Suppressor macrophage treated with lipopolysaccharide for 1 hour (primary cell): ENCODE measurements at regions not wholly inside any gene's neighbourhood (a gene's known extent, or its start where the extent isn't known, plus 50 kb on each side); places are given as distances from the start of the nearest gene placed in this dataset.

Experiments used
- DNase-seq, 3 donors: peaks; one replicate each; pipeline ENCODE4 v3.0.0-alpha.2; 2020 to 2022

DNA sequence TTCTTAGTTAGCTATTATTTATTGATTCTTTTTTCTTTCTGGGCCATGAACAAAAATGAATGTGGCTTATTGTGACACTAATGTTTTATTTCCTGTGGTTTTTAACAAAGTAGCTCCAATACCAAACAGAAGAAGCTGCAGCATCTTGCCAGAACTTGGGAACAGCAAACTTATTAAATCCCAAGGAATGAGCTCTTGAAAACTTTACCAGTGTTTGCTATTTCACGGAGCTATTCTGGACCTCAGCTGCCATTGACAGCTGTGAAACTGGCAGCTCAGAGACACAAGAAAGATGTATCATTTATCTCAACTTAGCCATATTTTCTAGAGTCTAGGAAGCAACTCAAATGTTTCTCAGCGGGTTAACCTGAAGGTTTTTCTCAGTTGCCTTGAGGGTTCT lies 91.0 kb upstream of the NEUROD1 start:
- DNase-seq = no peak

DNA sequence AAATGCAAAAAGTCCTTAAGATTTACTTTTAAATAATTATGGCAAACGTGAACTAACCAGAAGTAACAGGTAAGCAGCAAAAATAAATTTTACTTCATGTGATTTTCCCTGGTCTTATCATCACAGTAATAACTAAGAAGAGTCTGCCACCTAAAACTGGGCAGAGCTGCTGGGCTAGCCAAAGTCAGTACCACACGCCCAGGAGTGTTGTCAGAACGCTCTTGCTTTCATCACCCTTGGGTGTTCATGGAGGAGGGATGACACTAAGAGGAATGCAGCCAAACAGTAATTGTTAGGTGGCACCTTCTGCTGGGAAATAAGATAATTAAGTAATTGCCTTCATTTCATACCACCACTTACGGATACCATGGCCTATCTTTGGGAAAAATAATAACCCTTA lies 92.0 kb upstream of the NEUROD1 start:
- DNase-seq = no peak

DNA sequence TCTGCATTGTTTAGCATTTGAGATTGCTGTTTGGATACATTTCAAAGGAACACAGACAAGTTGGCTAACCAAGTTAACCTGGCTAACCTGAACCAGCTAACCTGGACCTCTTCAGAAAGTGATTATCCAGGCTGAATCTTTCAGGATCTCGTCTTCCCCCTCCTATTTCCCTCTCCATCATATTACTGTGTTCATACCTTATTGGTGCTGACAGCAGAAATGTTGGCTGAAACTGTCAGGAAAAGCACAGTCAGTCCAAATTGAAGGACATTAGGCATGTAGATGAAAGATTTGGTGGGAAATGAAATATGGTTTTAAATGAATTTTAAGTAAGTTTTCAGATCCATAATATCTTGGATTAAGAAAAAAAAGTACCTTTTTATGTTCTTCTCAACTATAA lies 92.5 kb upstream of the NEUROD1 start:
- DNase-seq = no peak

DNA sequence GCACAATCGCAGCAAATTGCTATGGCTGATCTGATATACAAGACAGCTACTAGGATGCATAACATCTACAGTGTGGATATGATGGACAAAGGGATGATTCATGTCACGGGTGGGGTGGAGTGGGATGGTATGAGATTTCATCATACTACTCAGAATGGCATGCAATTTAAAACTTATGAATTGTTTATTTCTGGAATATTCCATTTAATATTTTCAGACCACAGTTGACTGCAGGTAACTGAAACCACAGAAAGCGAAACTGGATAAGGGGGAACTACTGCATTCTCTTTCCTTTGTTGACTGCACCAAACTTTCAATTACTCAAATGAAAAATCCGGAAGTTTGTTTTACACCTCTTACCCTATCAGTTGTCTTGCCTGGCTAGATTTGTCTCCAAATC lies 94.4 kb upstream of the NEUROD1 start:
- peak; percentile 52 to 63 (median 58) for DNase-seq

DNA sequence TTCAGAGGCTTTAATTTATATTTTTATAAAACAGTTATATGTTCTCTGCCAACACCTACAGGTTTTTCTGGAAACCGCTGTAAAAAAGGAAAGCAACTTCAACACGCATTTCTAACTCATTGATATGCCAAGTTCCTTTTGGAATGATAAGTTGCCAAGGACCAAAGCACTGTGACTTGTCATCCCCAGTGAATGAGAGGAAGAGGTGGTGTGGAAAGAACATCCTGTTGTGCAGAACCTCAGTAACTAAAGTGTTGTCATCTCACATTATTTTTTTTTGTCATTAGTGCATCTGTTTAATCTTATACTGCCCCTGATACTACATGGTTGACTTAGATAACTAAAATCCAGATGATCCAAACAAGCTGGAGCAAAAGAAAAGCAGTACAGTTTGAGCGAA lies 96.0 kb upstream of the NEUROD1 start:
- DNase-seq = no peak

DNA sequence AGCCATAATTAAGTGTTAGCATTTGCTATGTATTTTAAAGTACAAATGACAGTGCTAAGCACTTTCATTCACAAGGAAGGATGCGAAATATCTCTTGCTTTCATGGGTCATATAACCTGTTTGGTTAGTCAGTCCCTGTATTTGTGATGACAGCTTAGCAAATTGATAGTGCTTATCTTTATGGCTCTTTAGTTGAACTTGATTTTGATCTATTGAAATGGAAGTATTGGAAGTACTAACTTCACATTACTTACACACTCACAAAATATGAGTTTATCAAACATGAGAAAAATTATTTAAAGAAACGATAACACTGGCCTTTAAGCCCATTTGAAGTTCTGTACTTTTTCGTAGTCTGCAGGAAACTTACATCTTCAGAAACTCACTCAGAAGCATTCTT lies 97.4 kb upstream of the NEUROD1 start:
- DNase-seq = no peak

DNA sequence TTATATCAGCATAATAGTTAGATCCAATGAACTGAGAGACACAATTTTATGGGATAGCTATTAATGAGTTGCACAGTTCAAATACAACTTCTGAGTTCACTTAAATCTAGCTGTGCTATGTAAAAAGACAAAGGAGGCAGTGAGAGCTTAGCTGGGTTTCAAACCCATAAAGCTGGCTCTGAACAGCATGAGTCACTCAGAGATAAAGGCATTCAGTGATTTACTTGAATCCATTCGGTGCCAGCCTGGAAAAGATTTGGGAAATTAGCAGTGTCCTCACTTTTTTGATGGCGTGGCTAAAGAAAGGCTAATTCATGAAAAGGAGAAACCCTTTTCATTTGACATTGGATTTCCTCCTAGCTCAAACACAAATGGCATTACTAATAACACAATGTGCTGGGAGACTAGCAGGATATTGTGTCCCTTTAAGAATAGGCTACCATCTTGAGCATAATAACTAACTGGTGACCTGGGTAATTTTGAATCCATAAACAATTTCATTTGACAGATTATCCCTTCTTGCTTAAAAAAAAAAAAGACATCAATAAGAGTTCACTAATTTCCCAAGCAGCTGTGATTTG lies 98.4 kb upstream of the NEUROD1 start:
- DNase-seq = no peak

DNA sequence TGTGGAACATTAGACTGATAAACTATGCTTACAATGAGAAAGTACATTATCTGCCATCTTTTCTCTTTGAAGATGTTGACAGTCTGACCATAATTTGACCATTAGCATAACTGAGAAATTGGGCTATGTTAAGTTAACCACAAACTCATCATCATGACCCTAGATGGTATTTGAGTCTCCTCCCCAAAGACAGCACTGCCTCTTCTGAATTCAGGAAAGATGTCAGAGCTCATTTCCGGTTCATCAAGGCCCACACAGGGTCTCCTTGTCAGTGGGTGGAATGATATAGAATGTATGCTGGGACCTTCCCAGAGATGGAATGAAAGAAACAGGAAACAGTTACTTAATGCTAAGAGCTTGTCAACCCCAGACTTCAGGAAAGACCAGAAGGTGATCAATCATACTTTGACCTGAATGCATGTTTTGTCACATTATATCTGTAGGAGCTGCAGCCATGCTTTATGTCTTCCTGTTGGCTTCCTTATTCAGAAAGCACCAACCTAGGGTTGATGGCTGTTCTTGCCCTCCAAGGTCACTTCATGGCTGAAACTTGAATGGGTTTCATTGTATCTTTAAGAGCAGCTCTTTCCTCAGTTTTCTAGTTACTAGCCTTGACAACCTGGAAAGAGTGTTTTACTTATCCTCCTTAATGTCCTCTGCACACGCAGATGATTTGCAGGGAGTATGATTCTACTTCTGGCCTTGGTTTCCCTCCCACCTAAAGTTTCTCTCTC lies 99.1 kb upstream of the NEUROD1 start:
- DNase-seq = no peak

DNA sequence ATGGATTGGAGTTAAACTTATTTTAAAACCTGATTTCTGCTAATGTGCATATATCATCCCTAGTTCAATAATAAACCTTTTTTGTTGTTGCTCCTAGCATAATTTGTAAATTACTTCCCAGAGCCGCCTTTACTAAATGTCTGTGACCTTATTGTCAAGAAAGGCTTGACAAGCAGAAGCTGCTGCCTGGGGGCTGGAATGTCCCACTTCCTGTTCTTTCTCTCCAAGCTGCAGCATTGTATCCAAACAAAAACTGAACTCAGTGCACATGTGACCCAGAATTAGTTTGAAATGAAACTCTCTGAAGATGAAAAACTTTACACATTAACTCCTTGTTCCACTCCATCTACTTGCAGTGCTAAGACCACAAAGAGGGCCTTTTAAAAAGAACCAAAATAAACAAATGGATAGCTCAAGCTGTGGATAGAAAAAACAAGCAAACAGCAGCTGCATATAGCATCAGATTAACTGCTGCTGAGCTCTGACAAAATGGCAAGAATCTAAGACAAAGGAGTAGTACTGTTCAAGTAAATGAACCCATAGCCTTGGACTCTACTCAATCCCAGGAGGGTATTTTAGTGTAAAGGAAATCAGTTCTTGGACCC lies 99.8 kb upstream of the NEUROD1 start:
- peak; percentile 64 to 69 (median 65) for DNase-seq

DNA sequence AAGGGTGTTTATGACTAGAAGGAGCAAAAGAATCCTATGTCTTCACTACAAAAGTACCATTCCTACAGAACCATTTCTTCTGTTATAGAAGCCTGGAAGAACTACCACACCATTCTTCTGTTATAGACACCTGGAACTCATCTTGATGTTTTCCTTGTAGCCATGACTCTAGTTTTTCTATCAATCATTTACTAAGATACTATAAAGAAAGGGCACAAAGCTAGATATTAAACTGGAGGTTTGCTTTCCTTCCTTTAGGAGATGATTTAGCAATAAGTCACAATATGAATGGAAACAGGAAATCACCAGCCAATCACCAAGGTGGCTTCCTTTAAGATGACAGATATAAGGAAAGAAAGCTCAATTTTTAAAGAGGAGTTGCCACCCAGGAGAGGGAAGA lies 100.3 kb upstream of the NEUROD1 start:
- DNase-seq = peak in 1 of 3 donors; percentile 3

DNA sequence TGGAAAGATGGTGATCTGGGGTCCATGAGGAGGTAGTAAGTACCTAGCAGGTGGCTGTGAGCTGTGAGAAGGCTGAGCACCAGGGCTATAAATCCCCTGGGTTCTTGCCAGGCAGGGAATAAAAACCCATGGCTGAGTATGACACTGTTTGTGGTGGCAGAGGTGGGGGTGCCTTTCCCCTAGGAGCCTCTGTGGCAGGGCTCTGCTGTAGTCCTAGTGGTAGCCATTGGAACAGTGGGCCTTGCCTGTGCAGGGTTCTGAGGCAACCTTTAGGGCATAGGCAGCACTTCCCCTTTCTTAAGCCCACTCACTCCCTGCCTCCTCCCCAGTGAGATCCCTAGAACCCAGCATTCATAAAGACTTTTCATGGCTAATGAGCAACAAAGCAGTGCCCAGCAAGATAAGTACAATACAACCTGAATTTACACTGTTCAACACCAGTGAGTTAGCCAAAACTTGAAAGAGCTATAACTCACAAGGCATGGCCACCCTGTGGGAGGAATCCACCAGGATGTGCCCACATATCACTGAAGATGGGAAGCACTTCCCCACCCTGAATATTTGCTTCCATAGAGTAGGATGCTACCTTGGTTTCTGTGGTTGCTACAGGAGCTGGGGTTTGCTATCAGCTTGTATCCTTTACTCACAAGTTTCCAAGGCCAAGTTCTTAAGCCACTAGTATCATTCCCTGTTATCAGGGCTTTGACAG lies 100.9 kb upstream of the NEUROD1 start:
- DNase-seq = peak; percentile 60 to 69 (median 64)

DNA sequence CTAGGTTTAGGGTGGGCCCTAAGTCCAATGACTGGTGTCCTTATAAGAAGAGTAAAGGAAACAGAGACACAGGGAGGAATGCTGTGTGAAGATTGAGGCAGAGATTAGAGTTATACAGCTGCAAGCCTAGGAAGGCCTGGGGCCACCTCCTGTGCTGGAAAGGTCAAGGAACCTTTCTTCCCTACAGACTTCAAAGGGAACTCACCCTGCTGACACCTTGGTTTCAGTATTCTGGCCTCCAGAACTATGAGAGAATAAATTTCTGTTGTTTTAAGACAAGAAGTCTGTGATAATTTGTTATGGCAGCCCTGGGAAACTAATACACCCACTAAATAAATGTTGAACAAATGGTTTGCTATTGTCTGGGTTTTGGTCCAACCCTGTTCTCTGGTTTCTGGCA lies 102.3 kb upstream of the NEUROD1 start:
- no peak for DNase-seq

DNA sequence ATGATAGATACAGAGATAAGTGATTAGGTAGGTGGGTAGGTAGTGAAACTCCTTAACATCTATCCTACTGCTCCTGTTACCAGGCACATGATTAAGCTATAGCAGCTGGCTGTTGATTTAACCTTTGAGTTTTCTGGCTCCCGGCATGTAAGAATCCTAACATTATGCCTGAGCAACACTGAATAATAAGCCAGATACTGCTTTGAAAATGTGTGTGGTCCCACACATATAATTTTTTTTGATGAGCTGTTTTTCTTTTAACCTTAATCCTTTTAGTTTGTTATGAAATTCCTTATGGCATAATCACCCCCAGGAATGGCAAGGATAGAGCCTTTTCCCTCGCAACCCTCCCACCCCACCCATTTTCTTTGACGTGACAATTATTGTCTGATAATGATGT lies 104.2 kb upstream of the NEUROD1 start:
- DNase-seq = no peak

DNA sequence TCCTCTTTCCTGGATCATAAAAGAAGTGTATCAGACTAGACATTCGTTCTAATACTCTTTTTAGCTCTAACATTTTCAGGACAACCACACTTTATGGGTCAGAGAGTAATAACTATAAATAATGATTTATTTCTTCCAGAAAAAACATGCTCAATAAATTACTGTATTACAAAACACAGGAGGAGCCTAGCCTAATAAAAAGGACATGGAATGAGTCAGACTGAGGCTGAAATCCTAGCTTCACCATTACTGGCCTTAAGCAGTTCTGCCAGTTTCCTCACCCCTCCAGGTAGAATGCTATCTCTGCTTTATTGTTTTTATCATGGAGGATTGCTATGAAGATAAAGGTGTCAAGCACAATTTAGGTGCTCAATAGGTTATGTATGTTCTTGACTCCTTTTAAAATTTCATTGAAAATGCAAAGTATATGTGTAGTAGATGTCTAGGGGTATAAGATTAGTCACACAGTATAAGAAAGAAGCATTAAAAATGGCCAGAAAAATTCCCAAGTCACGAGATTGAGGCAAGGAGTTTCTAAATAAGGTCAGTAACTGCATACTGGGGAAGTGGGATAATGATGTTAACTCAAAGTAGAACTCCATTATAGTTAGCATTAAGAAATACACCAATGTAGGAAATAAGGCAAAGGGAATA lies 105.5 kb upstream of the NEUROD1 start:
- DNase-seq = peak in 1 of 3 donors; percentile 36

DNA sequence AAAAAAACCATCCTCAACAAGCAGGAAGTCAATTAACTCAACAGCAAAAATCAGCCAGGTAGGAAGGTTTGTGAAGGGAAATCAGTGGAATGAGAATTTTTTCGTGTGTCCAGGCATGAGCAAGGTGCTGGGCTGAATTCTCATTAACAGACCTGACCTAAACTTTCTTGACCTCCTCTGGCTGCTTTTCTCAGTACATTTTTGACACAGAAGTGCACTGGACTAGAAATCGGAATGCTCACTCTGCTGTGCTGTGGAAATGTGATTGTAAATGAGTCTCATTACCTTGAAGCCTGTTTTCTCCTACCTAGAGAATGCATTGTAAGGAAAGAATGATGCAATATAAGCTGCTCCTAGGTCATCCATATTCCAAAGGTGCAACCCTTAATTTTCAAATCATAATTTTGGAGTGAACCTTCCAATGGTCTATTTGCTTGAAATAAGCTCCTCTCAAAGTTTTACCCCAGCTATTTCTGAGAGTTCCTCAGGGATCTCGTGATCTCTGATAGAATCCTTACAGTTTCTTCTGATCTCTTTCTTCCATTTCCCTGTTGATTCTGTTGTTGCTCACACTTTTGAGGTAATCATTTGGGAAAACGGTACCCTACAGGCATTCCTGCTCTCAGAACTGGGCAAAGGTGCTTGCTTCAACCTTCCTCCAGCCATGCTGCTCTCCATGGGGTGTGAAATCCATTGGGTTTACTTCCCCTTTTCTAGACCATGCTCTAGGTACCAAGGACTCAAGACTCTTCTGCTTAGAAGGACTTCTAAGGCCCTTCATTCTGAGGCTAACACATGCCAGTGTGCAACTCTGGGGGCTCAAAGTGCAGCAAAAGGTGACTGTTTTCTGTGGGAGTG lies 104.9 kb upstream of the ITPRID2 start:
- DNase-seq = no peak

DNA sequence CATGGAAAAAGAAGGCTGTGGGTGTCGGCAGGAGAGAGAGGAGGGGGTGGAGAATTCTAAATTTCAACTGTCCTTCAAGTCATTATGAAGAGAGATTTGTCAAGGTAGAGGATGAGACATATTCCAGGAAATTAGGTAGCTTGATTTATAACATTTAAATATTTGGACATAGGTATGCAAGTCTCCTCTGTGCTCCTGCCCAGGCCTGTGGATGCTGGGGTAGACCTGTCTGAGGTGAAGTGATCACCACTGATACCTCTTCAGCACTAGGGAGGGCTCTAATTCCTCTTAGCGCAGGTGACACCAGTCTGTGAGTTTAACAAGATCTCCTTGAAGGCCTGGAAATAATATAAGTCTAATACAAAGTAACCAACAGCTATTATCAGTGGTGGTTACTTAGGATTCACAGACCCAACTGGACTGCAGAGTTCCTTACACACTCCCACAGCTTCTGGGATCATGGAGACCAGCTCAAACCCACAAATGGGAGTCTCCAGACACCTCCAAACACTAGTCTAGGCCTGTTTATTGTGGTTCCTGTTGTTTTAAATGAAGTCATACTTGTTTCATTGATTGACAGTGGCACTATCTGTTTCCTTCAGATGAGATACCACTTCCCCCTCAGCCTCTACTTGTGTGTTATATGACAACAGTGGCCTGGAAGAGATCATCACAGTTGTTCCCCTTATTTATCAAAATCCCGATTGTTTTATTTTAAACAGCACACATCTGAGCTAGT lies 104.1 kb upstream of the ITPRID2 start:
- peak in 1 of 3 donors; percentile 26 for DNase-seq

DNA sequence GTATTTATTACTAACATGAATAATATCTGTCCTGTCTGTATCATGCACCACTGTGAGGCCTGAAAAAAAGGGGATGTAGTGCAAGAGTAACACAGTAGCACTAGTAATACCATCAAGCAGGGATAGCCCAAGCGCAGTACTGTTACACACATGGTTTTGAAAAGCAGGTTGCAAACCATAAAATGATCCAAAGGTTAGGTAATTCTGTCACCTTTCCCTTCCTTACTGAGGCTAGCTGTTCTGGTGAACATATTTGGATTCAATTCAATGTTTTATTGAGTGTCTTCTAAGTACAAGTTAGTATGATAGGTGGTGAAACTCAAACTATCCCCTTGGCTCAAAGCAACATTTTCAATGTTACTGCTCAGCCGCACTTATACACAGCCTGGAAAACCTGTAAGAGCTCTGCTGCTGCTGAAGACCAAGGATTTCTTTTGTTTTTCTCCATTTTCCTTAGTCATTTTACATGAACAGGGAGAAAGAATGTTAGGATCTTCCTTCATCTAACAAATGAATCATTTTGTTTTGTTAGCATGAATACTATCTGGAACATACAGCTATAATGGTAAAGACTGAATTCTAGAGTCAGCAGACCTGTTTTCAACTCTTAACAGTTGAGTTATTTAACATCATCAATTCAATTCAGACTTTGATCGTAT lies 102.5 kb upstream of the ITPRID2 start:
- DNase-seq = no peak

DNA sequence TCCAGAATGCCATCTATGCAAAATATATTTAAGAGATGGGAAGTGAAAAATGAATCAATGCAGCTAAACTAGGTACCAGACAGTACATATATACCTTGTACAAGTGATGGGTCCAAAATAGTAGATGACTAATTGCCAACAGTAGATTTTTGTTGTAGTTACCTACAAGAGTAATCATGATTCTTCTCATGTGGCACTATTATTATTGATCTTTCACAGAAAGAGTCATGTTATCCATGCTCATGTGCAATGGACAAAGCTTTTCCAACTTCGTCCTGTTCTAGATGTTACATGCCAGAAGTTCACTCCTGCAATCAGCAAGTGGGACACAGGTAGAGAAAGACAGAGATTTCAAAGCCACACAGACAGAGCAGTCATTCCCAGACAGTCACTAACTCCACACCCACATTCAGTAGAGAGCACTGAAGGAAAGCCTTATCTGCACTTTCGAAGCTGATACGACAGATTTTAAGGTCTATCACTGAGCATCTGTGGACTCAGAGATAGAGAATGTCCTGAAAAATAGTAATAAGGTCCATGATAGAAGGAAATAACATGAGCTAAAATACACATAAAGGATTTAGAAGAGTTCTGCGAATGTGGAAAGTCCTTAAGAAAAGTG lies 101.6 kb upstream of the ITPRID2 start:
- no peak for DNase-seq

DNA sequence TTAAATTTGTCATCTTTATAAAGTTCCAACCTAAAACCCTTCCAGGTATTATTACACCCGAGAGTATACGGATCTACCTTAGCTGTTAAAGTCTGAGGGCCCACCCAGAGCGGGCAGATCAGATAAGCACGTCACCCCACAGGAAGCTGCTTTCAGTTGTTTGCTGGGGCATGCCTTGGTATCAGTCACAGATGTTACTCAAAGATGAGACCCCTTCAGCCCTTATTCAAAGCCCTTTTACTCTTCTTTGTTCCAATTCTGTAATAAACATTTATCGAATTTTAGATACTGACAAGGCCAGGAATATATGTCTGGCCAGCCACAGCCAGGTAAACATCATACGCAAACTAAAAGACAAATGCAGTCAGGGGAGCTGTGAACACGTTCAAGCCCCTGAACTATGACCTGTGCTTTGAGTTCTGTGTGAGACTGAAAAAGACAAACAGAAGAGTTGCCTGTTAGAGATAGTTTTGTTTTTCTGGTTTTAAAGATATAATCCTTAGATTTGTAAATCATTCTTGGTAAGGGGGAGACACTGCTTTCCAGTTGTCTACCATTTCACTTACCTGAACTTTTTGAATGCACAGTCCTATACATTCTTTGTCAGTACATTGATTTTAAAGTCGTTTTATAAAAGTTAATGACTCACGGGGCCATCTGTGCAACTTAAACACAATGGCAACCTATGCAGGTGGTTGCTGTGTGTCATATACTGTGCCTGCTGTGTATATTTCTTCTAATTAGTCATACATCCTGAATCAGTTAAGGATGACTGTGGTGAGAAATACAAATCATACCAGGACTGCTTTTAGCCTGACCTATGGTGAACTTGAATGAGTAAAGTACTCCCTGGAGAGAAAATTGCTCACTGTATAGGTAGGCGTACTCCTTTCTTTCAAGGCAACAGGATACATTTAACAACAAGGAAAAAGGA lies 100.5 kb upstream of the ITPRID2 start:
- DNase-seq = peak in 1 of 3 donors; percentile 26
